GM12801 (cell line): ENCODE measurements at regions not wholly inside any gene's neighbourhood (a gene's known extent, or its start where the extent isn't known, plus 50 kb on each side); places are given as distances from the start of the nearest gene placed in this dataset.

Source experiments
- CTCF ChIP-seq: IDR thresholded peaks from one replicate; pipeline ENCODE4 v1.5.1; 2011; ENCODE audit warnings: control low read depth; ENCODE audit not compliant: insufficient read length; ENCODE audit errors: extremely low read depth

- TF ChIP-seq CTCF, result no peak
These were observed 317.1 kb downstream of the MYCN start for GRCh38 chr2:16257322-16258028.

- TF ChIP-seq CTCF, result no peak
These were observed 316.4 kb downstream of the MYCN start for GRCh38 chr2:16256601-16257321.

GRCh38 chr2:16255120-16255519 is 314.8 kb downstream of the MYCN start:
- no peak for TF ChIP-seq CTCF

- no peak for TF ChIP-seq CTCF
These were observed 314.1 kb downstream of the MYCN start for GRCh38 chr2:16254356-16254965.

GRCh38 chr2:16253291-16253690 is 312.9 kb downstream of the MYCN start:
- TF ChIP-seq CTCF, result no peak

- no peak for TF ChIP-seq CTCF
These were observed 312.5 kb downstream of the MYCN start for GRCh38 chr2:16252891-16253290.

- TF ChIP-seq CTCF, result no peak
These were observed 311.9 kb downstream of the MYCN start for GRCh38 chr2:16252251-16252650.
